GM12872 (cell line): ENCODE measurements at regions not wholly inside any gene's neighbourhood (a gene's known extent, or its start where the extent isn't known, plus 50 kb on each side); places are given as distances from the start of the nearest gene placed in this dataset.

Experiments used
- CTCF ChIP-seq: IDR thresholded peaks from 3 replicates; pipeline ENCODE4 v1.5.1; 2011; ENCODE audit warnings: low read depth, mild to moderate bottlenecking, low read length, moderate library complexity; ENCODE audit not compliant: insufficient read depth

GRCh38 chr4:114487101-114487500, 111.5 kb upstream of the UGT8 start:
- TF ChIP-seq CTCF, result no peak

- TF ChIP-seq CTCF, result no peak
Observed at GRCh38 chr4:114488301-114488982, 110.2 kb upstream of the UGT8 start.

GRCh38 chr4:114494246-114494803, 104.3 kb upstream of the UGT8 start:
- no peak for TF ChIP-seq CTCF

- TF ChIP-seq CTCF, result no peak
Observed at GRCh38 chr4:114495471-114495928, 103.1 kb upstream of the UGT8 start.

- TF ChIP-seq CTCF, result no peak
Observed at GRCh38 chr4:114497116-114497515, 101.5 kb upstream of the UGT8 start.

- TF ChIP-seq CTCF, result no peak
Observed at GRCh38 chr4:114509340-114509739, 89.3 kb upstream of the UGT8 start.

- no peak for TF ChIP-seq CTCF
Observed at GRCh38 chr4:114512595-114513295, 85.9 kb upstream of the UGT8 start.
